Ramos (cell line): ENCODE measurements at regions not wholly inside any gene's neighbourhood (a gene's known extent, or its start where the extent isn't known, plus 50 kb on each side); places are given as distances from the start of the nearest gene placed in this dataset.

Experiments
- in situ Hi-C: fragments of 300-500 bp; cut with MboI; formaldehyde crosslinking; loops from one replicate; pipeline ENCODE4 v1.14.3; 2022; ENCODE audit warnings: low sequenced_read_pairs; ENCODE audit not compliant: unreplicated experiment

DNA sequence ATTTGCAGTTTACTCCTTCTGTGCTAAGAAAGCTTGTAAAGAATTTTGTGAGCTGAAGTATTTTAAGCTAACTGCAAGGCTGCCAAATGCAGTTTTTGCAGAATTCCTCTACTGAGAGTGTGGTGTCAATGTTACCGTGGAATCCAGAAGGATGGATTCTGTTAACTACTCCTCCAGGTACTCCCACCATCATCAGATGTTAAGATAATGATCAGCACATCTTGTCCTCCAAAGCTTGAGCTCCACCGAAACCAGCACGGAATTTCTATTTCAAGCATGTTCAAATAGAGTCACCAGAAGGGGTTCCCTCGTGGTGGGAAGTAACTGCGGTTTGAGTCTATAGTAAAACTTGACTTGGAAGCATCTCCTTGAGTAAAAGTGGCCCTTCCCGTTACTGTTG is 64.3 kb upstream of the CDKN3 start:
- in situ Hi-C loops = loop anchor here (25.0 kb wide), 1 partner anchor 795 kb away; no protein-coding TSS in a partner anchor

DNA sequence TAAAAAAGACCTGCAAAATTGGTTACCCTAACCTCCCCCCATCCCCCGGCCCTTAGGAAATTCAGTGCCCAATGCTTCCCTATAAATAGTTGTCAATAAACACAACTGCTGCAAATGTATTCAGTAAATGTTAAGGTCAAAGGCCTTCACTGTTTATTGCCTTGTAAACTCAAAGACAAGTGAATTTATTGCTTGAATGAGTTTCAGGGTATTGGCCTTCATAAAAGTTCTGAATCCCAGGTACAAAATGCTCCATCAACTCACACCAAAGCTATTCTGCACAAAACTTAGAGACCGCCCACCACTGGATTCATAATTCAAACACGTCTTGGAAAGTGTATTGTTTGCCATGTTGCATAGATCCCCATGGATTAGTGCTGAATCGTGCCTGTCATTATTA is 63.3 kb upstream of the CDKN3 start:
- in situ Hi-C loops = loop anchor here (25.0 kb wide), 1 partner anchor 796 kb away; no protein-coding TSS in a partner anchor

DNA sequence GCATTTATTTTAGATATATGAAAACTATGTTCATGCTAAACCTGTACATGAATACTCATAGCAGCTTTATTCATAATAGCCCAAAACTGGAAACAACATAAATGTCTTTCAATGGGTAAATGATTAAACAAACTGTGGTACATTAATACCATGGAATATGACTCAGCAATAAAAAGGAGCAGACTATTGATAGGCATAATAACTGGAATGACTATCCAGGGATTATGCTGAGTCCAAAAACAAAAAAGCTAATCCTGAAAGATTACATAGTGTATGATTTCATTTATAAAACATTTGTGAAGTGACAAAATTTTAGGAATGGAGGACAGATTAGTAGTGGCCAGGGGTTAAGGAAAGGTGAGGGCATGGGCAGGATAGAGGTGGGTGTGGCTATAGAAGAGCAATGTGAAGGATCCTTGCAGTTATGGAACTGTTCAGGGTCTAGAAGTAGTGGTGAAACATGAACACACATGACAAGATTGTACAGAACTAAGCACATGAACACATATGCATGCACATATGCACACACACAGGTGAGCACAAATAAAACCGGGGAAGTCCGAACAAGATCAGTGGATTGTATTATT is 61.1 kb upstream of the CDKN3 start:
- in situ Hi-C loops = loop anchor here (25.0 kb wide), 1 partner anchor 798 kb away; no protein-coding TSS in a partner anchor

DNA sequence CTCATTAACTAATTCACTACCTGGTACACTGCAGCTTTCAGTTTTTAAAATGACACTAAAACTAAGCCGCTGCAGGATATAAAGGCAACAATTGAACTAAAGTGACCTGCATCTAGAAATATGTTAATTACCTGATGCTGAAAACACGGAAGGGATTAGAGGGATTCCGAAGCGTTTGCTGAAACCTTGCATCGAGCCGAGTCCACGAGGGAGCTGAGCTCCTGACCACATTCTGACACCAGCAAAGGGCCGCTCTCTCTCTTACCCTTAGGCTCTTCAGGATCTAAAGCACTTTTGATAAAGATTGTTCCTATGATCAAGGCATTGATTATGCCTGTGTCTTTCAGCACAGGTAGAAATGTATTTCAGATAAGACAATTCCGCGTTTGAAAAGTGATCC is 59.5 kb upstream of the CDKN3 start:
- in situ Hi-C loops = loop anchor here (25.0 kb wide), 1 partner anchor 800 kb away; no protein-coding TSS in a partner anchor

DNA sequence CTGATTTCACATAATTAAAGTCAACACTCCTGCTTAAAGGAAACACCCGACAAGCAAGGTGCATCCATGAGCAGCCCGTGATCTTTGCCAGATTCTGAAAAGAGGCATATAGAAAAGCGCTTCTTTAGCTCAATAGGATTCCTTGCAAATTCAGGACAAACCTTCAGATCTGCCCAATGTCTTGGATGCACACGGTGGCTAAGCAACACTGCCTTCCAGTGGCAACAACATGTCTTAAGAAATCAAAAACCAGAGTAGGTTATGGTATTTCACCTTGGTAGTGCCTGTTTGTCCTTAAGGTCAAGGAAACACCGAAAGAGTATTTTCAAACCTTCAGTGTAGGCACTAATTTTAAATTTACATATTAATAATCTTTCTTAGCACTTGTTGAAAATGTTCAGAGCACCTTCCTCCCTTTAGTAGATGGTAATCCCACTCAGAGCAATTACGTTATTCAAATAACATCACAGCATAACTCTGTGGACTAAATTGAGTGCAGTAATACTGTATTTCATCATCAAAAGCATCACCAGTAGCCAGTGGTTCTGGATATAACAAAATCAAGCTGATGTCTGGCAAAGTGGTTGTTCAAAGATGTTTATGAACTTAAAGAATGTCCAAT is 58.0 kb upstream of the CDKN3 start:
- in situ Hi-C loops = loop anchor here (25.0 kb wide), 1 partner anchor 802 kb away; no protein-coding TSS in a partner anchor

DNA sequence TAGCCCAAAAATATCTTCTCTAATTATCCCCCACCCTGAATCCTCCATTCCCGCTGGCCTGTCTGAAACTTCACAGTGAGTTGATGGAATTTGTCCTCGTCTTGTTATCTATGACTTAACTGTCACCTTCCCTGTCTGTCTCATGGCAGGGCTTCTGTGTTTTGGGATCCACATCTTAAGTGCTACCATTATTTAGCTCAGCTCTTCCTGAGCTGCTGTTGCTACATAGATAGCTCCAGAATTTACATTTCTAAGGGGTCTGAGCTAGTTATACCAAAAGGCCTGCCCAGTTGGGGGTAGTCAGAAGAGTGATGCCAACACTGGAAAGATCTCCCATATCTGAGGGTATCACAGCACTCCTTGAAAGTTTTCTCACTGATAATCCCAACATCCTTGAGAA is 57.0 kb upstream of the CDKN3 start:
- in situ Hi-C loops = loop anchor here (10.0 to 25.0 kb wide), 2 partner anchors 802 to 915 kb away; no protein-coding TSS in a partner anchor

DNA sequence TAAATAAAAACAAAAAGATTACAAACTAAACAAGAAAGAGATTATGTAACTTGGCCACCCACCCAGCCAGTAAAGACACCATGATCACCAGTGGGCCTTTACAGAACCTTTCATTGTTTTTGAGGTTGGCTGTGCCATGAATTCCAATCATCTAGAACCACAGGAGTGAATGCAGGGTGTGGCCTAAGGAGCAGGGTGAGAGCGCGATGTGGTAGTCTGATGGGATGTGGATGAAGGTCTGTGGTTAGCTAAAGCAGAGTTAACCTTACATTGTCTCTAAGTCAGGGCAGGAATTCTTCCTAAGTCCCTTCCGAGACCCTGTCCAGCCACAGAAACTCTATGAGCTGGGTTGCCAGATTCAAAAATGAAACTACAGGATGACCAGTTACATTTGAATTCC is 54.0 kb upstream of the CDKN3 start:
- in situ Hi-C loops = loop anchor here (10.0 to 25.0 kb wide), 2 partner anchors 806 to 918 kb away; no protein-coding TSS in a partner anchor

DNA sequence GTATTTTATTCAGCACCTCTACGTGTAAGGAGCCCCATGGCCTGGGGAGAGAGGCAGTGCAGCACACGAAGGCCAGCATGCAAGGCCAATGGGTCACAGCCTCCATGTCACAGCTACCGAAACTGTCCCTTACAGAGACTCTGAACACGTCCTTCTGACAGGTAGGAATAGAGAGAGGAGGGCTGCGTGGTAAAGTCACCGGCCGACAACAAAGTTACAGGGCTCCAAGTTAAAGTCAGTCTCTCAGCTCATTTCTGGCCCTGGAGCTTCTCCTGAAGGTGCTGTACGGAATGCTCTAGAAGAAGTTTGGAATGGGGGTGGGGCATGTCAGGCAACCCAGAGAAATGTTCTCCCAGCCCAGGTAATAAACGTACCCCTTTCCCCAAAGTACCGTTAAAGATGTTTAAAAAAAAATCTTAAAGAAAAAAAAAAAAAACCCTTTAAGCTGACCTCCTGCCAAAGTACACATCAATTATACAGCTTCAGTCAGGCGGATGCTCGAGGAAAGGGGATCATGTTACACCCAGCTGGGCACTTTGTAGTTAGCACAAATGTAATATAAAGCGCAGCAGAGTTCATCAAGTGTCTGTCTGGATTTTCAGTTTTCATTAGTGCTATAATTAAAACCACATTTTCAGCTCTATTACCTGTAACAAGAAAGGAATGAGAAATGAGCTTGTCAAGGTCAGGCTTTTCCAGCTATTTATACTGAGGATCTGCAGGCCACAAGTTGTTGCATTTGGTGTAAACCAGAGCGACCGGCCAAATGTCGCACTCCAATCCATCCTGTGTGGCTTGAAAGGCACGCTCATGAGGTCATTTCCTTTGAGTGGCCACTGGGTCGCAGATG is 53.3 kb upstream of the CDKN3 start:
- in situ Hi-C loops = loop anchor here (10.0 to 25.0 kb wide), 2 partner anchors 806 to 919 kb away; no protein-coding TSS in a partner anchor

DNA sequence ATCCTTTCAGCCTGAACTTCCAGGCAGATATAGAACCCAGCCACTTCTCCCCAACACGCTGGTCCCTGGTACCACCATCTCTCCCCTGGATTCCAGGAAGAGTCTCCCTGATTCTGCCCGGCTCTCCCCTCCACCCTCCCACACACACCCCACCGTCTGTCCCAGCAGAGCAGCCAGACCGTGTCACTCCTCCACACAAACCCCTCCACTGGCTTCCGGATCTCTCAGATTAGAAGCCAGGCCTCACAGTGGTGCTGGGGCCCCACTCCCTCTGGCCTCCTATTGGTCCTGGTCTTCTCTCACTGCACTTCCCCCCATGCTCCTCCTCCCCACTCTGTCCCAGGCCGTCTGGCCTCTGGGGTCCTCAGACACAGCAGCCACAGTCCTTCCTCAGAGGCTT is 52.4 kb upstream of the CDKN3 start:
- in situ Hi-C loops = loop anchor here (10.0 to 25.0 kb wide), 2 partner anchors 807 to 920 kb away; no protein-coding TSS in a partner anchor

DNA sequence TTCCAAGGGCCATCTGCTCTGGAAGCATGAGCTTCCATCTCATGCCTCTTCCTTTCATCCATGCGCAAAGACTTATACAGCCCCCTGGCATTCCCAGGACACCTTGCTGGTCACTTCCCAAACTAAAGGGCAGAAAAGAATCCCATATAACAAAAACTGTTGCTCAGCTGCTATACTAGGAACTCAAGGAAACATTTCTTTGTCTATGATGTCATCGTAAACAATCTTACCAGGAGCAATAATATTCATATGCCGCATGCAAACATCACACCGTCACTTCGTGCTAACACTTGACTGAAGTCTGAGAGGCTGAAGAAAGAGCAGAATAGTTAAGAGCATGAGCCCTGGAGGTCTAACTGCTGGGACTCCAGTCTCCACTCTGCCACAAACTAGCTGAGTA is 50.5 kb upstream of the CDKN3 start:
- in situ Hi-C loops = loop anchor here (10.0 to 25.0 kb wide), 2 partner anchors 809 to 921 kb away; no protein-coding TSS in a partner anchor
